WTC11 (cell line): ENCODE measurements at regions not wholly inside any gene's neighbourhood (a gene's known extent, or its start where the extent isn't known, plus 50 kb on each side); places are given as distances from the start of the nearest gene placed in this dataset.

ENCODE experiments used
- ATAC-seq: fragments of 200-7000 bp; cut with Tn5 transposase; 2 replicates; pipeline ENCODE4 v1.10.0; 2021; ENCODE audit warnings: mild to moderate bottlenecking, moderate library complexity
- CTCF ChIA-PET: fragments of 300-600 bp; sonication (Branson Sonifier 250); formaldehyde crosslinking; loops from one replicate; lab custom pipeline; 2021; ENCODE audit warnings: antibody characterized with exemption; lab: Charles Lee
- POLR2A ChIA-PET: fragments of 350-600 bp; sonication (Branson Sonifier 250); formaldehyde crosslinking; loops from one replicate; lab custom pipeline; 2021; ENCODE audit warnings: antibody characterized with exemption; lab: Charles Lee
- DNase-seq: peaks from one replicate; pipeline ENCODE4 v3.0.0; 2021; ENCODE audit warnings: low spot score
- H3K27ac Mint-ChIP-seq: 2 replicates; pipeline ENCODE4 v1.8.0; 2021; ENCODE audit warnings: mixed read lengths
- H3K27me3 Mint-ChIP-seq: 2 replicates; pipeline ENCODE4 v1.8.0; 2021; ENCODE audit warnings: low read depth, mild to moderate bottlenecking, moderate library complexity, mixed read lengths
- H3K36me3 Mint-ChIP-seq: 2 replicates; pipeline ENCODE4 v1.8.0; 2021; ENCODE audit warnings: mixed read lengths
- H3K4me1 Mint-ChIP-seq: 2 replicates; pipeline ENCODE4 v1.8.0; 2022; ENCODE audit warnings: mixed read lengths
- H3K4me3 Mint-ChIP-seq: 2 replicates; pipeline ENCODE4 v1.8.0; 2021; ENCODE audit warnings: mild to moderate bottlenecking, moderate library complexity, mixed read lengths
- H3K9me3 Mint-ChIP-seq: 2 replicates; pipeline ENCODE4 v1.8.0; 2021; ENCODE audit warnings: mixed read lengths
- CREB1 ChIP-seq: sonication (generic); formaldehyde crosslinking; IDR thresholded peaks from 2 replicates; pipeline ENCODE4 v1.8.0; 2023; ENCODE audit warnings: mild to moderate bottlenecking, missing genetic modification reagents
- CREM ChIP-seq: sonication (generic); formaldehyde crosslinking; IDR thresholded peaks from 2 replicates; pipeline ENCODE4 v1.8.1; 2022; ENCODE audit warnings: mild to moderate bottlenecking, missing genetic modification reagents, moderate library complexity
- CTCF ChIP-seq: fragments of 200-600 bp; IDR thresholded peaks from 2 replicates; pipeline ENCODE4 v1.8.0; 2022; ENCODE audit warnings: antibody characterized with exemption
- E2F4 ChIP-seq: sonication (generic); formaldehyde crosslinking; IDR thresholded peaks from 2 replicates; pipeline ENCODE4 v1.8.1; 2022; ENCODE audit warnings: low read depth, mild to moderate bottlenecking, moderate library complexity, missing genetic modification reagents, borderline replicate concordance
- E2F5 ChIP-seq: sonication (generic); formaldehyde crosslinking; IDR thresholded peaks from 2 replicates; pipeline ENCODE4 v1.8.1; 2022; ENCODE audit warnings: mild to moderate bottlenecking, moderate library complexity, missing genetic modification reagents
- FOXK1 ChIP-seq: sonication (generic); formaldehyde crosslinking; IDR thresholded peaks from 2 replicates; pipeline ENCODE4 v1.8.0; 2022; ENCODE audit warnings: mild to moderate bottlenecking, moderate library complexity, missing genetic modification reagents
- FOXP1 ChIP-seq: sonication (generic); formaldehyde crosslinking; IDR thresholded peaks from 2 replicates; pipeline ENCODE4 v1.8.0; 2022; ENCODE audit warnings: missing genetic modification reagents, mild to moderate bottlenecking, moderate library complexity, borderline replicate concordance
- JAZF1 ChIP-seq: fragments of 250-450 bp; sonication (Bioruptor Pico); IDR thresholded peaks from 2 replicates; pipeline ENCODE4 v1.9.0; 2021; ENCODE audit warnings: moderate library complexity, mild to moderate bottlenecking, inconsistent platforms
- KAT7 ChIP-seq: sonication (generic); formaldehyde crosslinking; IDR thresholded peaks from 2 replicates; pipeline ENCODE4 v1.8.1; 2023; ENCODE audit warnings: missing genetic modification reagents, mild to moderate bottlenecking, borderline replicate concordance
- MAX ChIP-seq: sonication (generic); formaldehyde crosslinking; IDR thresholded peaks from 2 replicates; pipeline ENCODE4 v1.8.0; 2022; ENCODE audit warnings: mild to moderate bottlenecking, missing genetic modification reagents
- OVOL2 ChIP-seq: fragments of 250-450 bp; sonication (Bioruptor Pico); IDR thresholded peaks from 2 replicates; pipeline ENCODE4 v1.9.0; 2021; ENCODE audit warnings: mild to moderate bottlenecking, borderline replicate concordance
- SP1 ChIP-seq: sonication (generic); formaldehyde crosslinking; conservative IDR thresholded peaks from 2 replicates; pipeline ENCODE4 v1.8.1; 2022; ENCODE audit warnings: missing genetic modification reagents
- TEAD1 ChIP-seq: sonication (generic); formaldehyde crosslinking; IDR thresholded peaks from 2 replicates; pipeline ENCODE4 v1.8.0; 2022; ENCODE audit warnings: mild to moderate bottlenecking, missing genetic modification reagents
- ZNF138 ChIP-seq: sonication (generic); formaldehyde crosslinking; conservative IDR thresholded peaks from 2 replicates; pipeline ENCODE4 v1.8.1; 2022; ENCODE audit warnings: mild to moderate bottlenecking, moderate library complexity, missing genetic modification reagents
- ZNF219 ChIP-seq: sonication (generic); formaldehyde crosslinking; IDR thresholded peaks from 2 replicates; pipeline ENCODE4 v1.8.0; 2023; ENCODE audit warnings: missing genetic modification reagents, mild to moderate bottlenecking, borderline replicate concordance
- ZNF232 ChIP-seq: sonication (generic); formaldehyde crosslinking; IDR thresholded peaks from 2 replicates; pipeline ENCODE4 v1.8.0; 2022; ENCODE audit warnings: mild to moderate bottlenecking, missing genetic modification reagents
- TF ChIP-seq, protein P1 (sequence below): fragments of 250-450 bp; sonication (Bioruptor Pico); IDR thresholded peaks from 2 replicates; pipeline ENCODE4 v1.9.0; 2021; ENCODE audit warnings: mild to moderate bottlenecking, borderline replicate concordance
- TF ChIP-seq, protein P2 (sequence below): fragments of 250-450 bp; sonication (Bioruptor Pico); IDR thresholded peaks from 2 replicates; pipeline ENCODE4 v1.9.0; 2021; ENCODE audit warnings: mild to moderate bottlenecking

DNA sequence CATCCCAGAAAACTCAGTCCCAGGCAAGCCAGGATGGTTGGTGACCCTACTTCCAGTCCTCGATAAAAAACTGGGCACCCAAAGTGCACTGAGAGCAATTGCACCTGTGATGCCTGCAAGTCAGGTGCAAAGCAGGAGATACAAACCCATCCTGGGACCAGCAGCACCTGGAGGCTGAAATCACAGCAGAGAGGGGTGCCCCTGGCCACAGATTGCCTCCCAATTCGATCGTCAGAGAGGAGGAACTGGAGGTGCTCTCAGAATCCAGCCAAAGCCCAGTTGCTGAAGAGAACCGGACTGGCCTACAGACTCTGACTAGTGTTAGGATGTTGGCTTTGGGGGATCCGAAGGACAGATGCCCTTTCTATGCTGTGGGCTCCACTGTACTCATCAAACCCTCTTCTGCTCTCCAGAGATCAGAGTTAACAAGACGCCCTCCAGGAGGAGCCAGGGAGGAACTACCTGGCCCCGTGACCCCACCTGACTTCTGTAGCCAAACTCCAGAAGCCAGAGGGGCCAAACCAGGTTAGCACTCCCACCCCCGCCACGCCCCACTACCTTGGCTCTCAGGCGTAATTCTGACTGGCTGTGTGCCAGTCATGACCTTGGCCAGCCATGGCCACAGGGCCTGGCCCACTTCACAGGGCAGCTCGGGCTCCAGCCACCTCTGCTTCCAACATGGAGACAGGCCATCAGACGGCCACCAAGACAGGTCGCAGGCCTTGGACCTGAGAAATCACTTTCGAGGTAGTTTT, 284.5 kb upstream of the RTL1 start:
- Mint-ChIP-seq H3K27ac (no peak overlapping the region), H3K9me3 (peaks cover 4% of the 10 kb centered on the region; the same call in 1 of the 2 replicates), H3K36me3 (no peaks in the 10 kb centered on the region), H3K27me3 (peaks cover 2% of the 10 kb centered on the region; the same call in 1 of the 2 replicates), H3K4me3 (no peak overlapping the region), H3K4me1 (no peaks in the 10 kb centered on the region)
- ChIA-PET CTCF (interaction anchor here (1.1 kb wide), 1 partner anchor 35 kb away, joined by 3 read pairs; no protein-coding TSS in a partner anchor), POLR2A (no interaction called here)
- no peak for DNase-seq
- TF ChIP-seq JAZF1 (CRISPR knock-in tag) (no peak), ZNF219 (CRISPR knock-in tag) (no peak), SP1 (CRISPR knock-in tag) (no peak), CREB1 (CRISPR knock-in tag) (no peak), FOXK1 (CRISPR knock-in tag) (no peak), CREM (no peak), FOXP1 (no peak)
- TF ChIP-seq, protein P1, sequence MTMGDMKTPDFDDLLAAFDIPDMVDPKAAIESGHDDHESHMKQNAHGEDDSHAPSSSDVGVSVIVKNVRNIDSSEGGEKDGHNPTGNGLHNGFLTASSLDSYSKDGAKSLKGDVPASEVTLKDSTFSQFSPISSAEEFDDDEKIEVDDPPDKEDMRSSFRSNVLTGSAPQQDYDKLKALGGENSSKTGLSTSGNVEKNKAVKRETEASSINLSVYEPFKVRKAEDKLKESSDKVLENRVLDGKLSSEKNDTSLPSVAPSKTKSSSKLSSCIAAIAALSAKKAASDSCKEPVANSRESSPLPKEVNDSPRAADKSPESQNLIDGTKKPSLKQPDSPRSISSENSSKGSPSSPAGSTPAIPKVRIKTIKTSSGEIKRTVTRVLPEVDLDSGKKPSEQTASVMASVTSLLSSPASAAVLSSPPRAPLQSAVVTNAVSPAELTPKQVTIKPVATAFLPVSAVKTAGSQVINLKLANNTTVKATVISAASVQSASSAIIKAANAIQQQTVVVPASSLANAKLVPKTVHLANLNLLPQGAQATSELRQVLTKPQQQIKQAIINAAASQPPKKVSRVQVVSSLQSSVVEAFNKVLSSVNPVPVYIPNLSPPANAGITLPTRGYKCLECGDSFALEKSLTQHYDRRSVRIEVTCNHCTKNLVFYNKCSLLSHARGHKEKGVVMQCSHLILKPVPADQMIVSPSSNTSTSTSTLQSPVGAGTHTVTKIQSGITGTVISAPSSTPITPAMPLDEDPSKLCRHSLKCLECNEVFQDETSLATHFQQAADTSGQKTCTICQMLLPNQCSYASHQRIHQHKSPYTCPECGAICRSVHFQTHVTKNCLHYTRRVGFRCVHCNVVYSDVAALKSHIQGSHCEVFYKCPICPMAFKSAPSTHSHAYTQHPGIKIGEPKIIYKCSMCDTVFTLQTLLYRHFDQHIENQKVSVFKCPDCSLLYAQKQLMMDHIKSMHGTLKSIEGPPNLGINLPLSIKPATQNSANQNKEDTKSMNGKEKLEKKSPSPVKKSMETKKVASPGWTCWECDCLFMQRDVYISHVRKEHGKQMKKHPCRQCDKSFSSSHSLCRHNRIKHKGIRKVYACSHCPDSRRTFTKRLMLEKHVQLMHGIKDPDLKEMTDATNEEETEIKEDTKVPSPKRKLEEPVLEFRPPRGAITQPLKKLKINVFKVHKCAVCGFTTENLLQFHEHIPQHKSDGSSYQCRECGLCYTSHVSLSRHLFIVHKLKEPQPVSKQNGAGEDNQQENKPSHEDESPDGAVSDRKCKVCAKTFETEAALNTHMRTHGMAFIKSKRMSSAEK = no peak
- TF ChIP-seq, protein P2, sequence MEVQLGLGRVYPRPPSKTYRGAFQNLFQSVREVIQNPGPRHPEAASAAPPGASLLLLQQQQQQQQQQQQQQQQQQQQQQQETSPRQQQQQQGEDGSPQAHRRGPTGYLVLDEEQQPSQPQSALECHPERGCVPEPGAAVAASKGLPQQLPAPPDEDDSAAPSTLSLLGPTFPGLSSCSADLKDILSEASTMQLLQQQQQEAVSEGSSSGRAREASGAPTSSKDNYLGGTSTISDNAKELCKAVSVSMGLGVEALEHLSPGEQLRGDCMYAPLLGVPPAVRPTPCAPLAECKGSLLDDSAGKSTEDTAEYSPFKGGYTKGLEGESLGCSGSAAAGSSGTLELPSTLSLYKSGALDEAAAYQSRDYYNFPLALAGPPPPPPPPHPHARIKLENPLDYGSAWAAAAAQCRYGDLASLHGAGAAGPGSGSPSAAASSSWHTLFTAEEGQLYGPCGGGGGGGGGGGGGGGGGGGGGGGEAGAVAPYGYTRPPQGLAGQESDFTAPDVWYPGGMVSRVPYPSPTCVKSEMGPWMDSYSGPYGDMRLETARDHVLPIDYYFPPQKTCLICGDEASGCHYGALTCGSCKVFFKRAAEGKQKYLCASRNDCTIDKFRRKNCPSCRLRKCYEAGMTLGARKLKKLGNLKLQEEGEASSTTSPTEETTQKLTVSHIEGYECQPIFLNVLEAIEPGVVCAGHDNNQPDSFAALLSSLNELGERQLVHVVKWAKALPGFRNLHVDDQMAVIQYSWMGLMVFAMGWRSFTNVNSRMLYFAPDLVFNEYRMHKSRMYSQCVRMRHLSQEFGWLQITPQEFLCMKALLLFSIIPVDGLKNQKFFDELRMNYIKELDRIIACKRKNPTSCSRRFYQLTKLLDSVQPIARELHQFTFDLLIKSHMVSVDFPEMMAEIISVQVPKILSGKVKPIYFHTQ (CRISPR knock-in tag) = no peak
- peak; percentile 45 for ATAC-seq

DNA sequence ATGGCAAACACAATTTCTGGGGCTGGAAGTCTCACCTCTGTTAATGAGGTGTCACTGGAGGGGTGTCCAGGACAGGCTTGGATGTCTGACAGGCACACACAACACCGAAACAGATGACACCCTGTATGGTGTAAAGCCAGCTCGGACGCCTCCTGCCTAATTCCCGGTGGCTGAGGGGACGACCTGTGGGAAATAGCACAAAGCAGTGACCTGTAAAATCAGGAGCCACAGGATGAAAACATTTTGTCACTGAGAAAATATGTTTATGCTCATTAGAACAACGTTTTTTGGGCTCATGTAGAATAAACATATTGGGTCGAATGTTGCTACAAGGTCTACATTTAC, 285.0 kb upstream of the RTL1 start:
- DNase-seq (no peak), ATAC-seq (no peak)
- no peak overlapping the region for H3K27ac Mint-ChIP-seq
- no peaks in the 10 kb centered on the region for H3K36me3 Mint-ChIP-seq
- peaks cover 4% of the 10 kb centered on the region; the same call in 1 of the 2 replicates for H3K9me3 Mint-ChIP-seq
- peaks cover 3% of the 10 kb centered on the region; the same call in 1 of the 2 replicates for H3K4me1 Mint-ChIP-seq
- CTCF ChIA-PET = interaction anchor here (1.1 kb wide), 1 partner anchor 34 kb away, joined by 3 read pairs; no protein-coding TSS in a partner anchor
- H3K4me3 Mint-ChIP-seq = no peak overlapping the region
- H3K27me3 Mint-ChIP-seq = peaks cover 2% of the 10 kb centered on the region; the same call in 1 of the 2 replicates
- POLR2A ChIA-PET = no interaction called here
- TF ChIP-seq MAX (CRISPR knock-in tag) (no peak), TEAD1 (CRISPR knock-in tag) (no peak), OVOL2 (CRISPR knock-in tag) (no peak), ZNF232 (no peak), CTCF (no peak), E2F4 (CRISPR knock-in tag) (no peak), E2F5 (CRISPR knock-in tag) (no peak), ZNF138 (CRISPR knock-in tag) (no peak), KAT7 (CRISPR knock-in tag) (no peak)
